Liver (tissue), 7 donors: ENCODE measurements at regions not wholly inside any gene's neighbourhood (a gene's known extent, or its start where the extent isn't known, plus 50 kb on each side); places are given as distances from the start of the nearest gene placed in this dataset.

ENCODE experiments used
- DNase-seq: peaks from one replicate; pipeline ENCODE4 v3.0.0-alpha.2; 2017; ENCODE audit warnings: low spot score
- H3K27ac ChIP-seq, 2 donors: one replicate each; pipeline ENCODE4 v1.7.0; 2013; ENCODE audit warnings: inconsistent platforms in 2 of 2, low read length in 2 of 2, control low read depth in 1 of 2, low read depth in 1 of 2, mild to moderate bottlenecking in 1 of 2
- H3K27me3 ChIP-seq, 4 donors: one replicate each; pipeline versions ENCODE4 v1.6.1 to v1.7.0; 2013; ENCODE audit warnings: low read length in 3 of 4, inconsistent platforms in 1 of 4, mild to moderate bottlenecking in 1 of 4, moderate library complexity in 1 of 4; ENCODE audit not compliant: control insufficient read depth in 4 of 4, insufficient read depth in 4 of 4
- H3K36me3 ChIP-seq, 4 donors: one replicate each; pipeline versions ENCODE4 v1.6.1 to v1.7.0; 2013; ENCODE audit warnings: low read length in 3 of 4, mild to moderate bottlenecking in 3 of 4, low read depth in 1 of 4, moderate library complexity in 1 of 4; ENCODE audit not compliant: control insufficient read depth in 4 of 4, insufficient read depth in 3 of 4
- H3K4me1 ChIP-seq, 4 donors: one replicate each; pipeline versions ENCODE4 v1.6.1 to v1.7.0; 2013; ENCODE audit warnings: low read length in 3 of 4, mild to moderate bottlenecking in 3 of 4, moderate library complexity in 1 of 4; ENCODE audit not compliant: control insufficient read depth in 4 of 4, insufficient read depth in 4 of 4
- H3K4me3 ChIP-seq, 3 donors: one replicate each; pipeline versions ENCODE4 v1.6.1 to v1.7.0; 2013; ENCODE audit warnings: low read length in 3 of 3, control low read depth in 1 of 3, low read depth in 1 of 3, mild to moderate bottlenecking in 1 of 3
- H3K9ac ChIP-seq, 2 donors: one replicate each; pipeline ENCODE4 v1.7.0; 2013; ENCODE audit warnings: low read length in 2 of 2, mild to moderate bottlenecking in 2 of 2, moderate library complexity in 2 of 2, control low read depth in 1 of 2, low read depth in 1 of 2
- H3K9me3 ChIP-seq, 4 donors: one replicate each; pipeline versions ENCODE4 v1.6.1 to v1.7.0; 2013; ENCODE audit warnings: low read length in 3 of 4; ENCODE audit not compliant: control insufficient read depth in 4 of 4
- EGR1 ChIP-seq, 2 donors: IDR thresholded peaks; 2 replicates each; pipeline ENCODE4 v1.6.1; 2016 to 2018; ENCODE audit warnings: antibody characterized with exemption in 2 of 2, low read depth in 2 of 2
- FOXA1 ChIP-seq: IDR thresholded peaks from 2 replicates; pipeline ENCODE4 v1.6.1; 2016; ENCODE audit warnings: antibody characterized with exemption
- FOXA2 ChIP-seq: IDR thresholded peaks from 2 replicates; pipeline ENCODE4 v1.6.1; 2016; ENCODE audit warnings: antibody characterized with exemption
- GABPA ChIP-seq, 2 donors: IDR thresholded peaks in 1 of 2; conservative IDR thresholded peaks in 1 of 2; 2 replicates each; pipeline ENCODE4 v1.6.1; 2016; ENCODE audit warnings: antibody characterized with exemption in 2 of 2, mild to moderate bottlenecking in 1 of 2, moderate library complexity in 1 of 2
- HNF4A ChIP-seq, 2 donors: conservative IDR thresholded peaks; 2 replicates each; pipeline ENCODE4 v1.6.1; 2016; ENCODE audit warnings: antibody characterized with exemption in 2 of 2, mild to moderate bottlenecking in 2 of 2
- HNF4G ChIP-seq: IDR thresholded peaks from 2 replicates; pipeline ENCODE4 v1.6.1; 2016; ENCODE audit warnings: antibody characterized with exemption
- JUND ChIP-seq, 2 donors: IDR thresholded peaks; 2 replicates each; pipeline ENCODE4 v1.6.1; 2016; ENCODE audit warnings: antibody characterized with exemption in 2 of 2
- NR2F2 ChIP-seq: IDR thresholded peaks from 2 replicates; pipeline ENCODE4 v1.6.1; 2016; ENCODE audit warnings: antibody characterized with exemption
- RAD21 ChIP-seq, 2 donors: IDR thresholded peaks; 2 replicates each; pipeline ENCODE4 v1.6.1; 2016; ENCODE audit warnings: antibody characterized with exemption in 2 of 2, mild to moderate bottlenecking in 2 of 2
- SP1 ChIP-seq: IDR thresholded peaks from 2 replicates; pipeline ENCODE4 v1.6.1; 2018; ENCODE audit warnings: antibody characterized with exemption, mild to moderate bottlenecking
- TAF1 ChIP-seq: conservative IDR thresholded peaks from 2 replicates; pipeline ENCODE4 v1.6.1; 2016; ENCODE audit warnings: antibody characterized with exemption, mild to moderate bottlenecking
- YY1 ChIP-seq: IDR thresholded peaks from 2 replicates; pipeline ENCODE4 v1.6.1; 2016; ENCODE audit warnings: antibody characterized with exemption, mild to moderate bottlenecking
- WGBS: extraction: QIAGEN DNeasy Blood & Tissue Kit; methylation state at CpG from one replicate; pipeline ENCODE4 v1.1.7; 2013; 5-methylcytosine and 5-hydroxymethylcytosine counted together
- TF ChIP-seq, protein P1 (sequence below): IDR thresholded peaks from 2 replicates; pipeline ENCODE4 v1.6.1; 2016; ENCODE audit warnings: antibody characterized with exemption
- TF ChIP-seq, protein P2 (sequence below): IDR thresholded peaks from 2 replicates; pipeline ENCODE4 v1.6.1; 2016; ENCODE audit warnings: antibody characterized with exemption
- TF ChIP-seq, protein P3 (sequence below): IDR thresholded peaks from 2 replicates; pipeline ENCODE4 v1.6.1; 2016; ENCODE audit warnings: antibody characterized with exemption, mild to moderate bottlenecking
- TF ChIP-seq, protein P4 (sequence below): IDR thresholded peaks from 2 replicates; pipeline ENCODE4 v1.6.1; 2016; ENCODE audit warnings: antibody characterized with exemption
- donor health status: healthy.
- donor health status: healthy.
- donor health status: healthy.
- donor health status: healthy.

DNA sequence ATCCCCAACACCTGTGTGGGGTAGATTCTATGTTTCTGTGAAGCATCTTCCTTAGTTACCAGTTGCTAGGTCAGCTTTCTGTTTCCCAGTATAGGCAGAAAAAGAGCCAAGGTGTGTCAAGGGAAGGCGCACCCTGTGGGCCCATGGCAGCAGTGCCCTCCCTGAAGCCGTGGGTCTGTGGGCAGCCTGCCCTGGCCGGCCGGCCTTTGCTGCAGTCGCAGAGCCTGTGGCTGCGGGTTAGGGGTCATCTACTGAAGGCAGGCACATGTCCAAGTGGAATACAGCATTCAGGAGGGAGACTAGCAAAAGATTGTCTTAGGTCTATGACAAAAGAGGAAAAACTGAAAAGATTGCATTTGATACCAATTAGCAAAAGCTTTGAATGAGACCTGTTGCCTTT lies 214.0 kb downstream of the IRS2 start:
- Histone ChIP-seq H3K36me3 (no peaks in the 10 kb centered on the region), H3K27me3 (no peaks in the 10 kb centered on the region), H3K4me1 (peaks cover 4 to 18% (median 11%) of the 10 kb centered on the region in 4 donors), H3K9me3 (no peaks in the 10 kb centered on the region), H3K27ac (no peak overlapping the region), H3K9ac (no peak overlapping the region), H3K4me3 (no peak overlapping the region)
- TF ChIP-seq RAD21 (IDR thresholded peaks at IDR 0.05) = peak in 1 of 2 donors; percentile 30
- no peak for TF ChIP-seq FOXA1
- no peak for DNase-seq
- 45% methylated on average over 6 of the region's 6 CpGs for WGBS

DNA sequence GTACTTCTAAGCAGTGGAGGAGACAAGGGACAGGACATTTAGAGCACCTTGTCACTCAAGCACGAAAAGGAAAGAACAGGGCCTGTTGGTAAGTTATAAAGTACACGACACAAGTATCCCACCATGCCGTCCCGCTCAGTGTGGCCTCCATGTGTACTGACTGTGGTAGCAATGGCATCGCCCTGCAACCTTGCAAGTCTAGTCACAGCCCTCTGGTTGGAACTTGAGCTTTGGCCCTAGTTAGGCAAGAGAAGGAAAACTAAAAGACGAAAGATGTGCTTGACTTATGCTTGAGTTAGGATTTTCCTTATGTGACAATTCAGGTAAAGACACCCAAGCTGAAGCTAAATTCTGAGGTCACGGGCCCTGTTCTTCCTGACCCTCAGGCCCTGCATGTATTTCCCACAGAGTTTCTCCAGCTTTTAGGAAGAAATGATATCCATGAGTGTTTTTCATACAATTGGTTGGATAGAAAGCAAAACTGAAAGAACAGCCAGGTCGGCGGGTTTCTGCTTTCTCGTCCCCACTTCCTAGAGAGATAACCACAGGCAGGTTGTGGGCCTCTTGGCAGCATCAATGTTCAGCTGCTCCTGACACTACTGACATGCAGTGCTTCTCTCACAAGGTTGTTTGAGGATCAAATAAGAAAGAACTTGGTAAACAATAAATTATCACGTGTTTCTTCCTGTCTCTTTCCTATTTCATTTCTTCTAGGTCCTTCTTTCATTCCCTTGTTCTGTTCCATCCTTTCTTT lies 216.2 kb downstream of the IRS2 start:
- no peaks in the 10 kb centered on the region for H3K27me3 ChIP-seq
- 61% methylated on average over 11 of the region's 11 CpGs for WGBS
- no peaks in the 10 kb centered on the region for H3K9me3 ChIP-seq
- peaks cover 4 to 18% (median 11%) of the 10 kb centered on the region in 4 donors for H3K4me1 ChIP-seq
- no peak for DNase-seq
- no peaks in the 10 kb centered on the region for H3K36me3 ChIP-seq
- H3K27ac ChIP-seq = peak overlapping the region; percentile 35 to 36
- no peak overlapping the region for H3K9ac ChIP-seq
- TF ChIP-seq, protein P1, sequence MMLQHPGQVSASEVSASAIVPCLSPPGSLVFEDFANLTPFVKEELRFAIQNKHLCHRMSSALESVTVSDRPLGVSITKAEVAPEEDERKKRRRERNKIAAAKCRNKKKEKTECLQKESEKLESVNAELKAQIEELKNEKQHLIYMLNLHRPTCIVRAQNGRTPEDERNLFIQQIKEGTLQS = no peak
- TF ChIP-seq, protein P2, sequence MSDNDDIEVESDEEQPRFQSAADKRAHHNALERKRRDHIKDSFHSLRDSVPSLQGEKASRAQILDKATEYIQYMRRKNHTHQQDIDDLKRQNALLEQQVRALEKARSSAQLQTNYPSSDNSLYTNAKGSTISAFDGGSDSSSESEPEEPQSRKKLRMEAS = peak; percentile 17
- TF ChIP-seq, protein P3, sequence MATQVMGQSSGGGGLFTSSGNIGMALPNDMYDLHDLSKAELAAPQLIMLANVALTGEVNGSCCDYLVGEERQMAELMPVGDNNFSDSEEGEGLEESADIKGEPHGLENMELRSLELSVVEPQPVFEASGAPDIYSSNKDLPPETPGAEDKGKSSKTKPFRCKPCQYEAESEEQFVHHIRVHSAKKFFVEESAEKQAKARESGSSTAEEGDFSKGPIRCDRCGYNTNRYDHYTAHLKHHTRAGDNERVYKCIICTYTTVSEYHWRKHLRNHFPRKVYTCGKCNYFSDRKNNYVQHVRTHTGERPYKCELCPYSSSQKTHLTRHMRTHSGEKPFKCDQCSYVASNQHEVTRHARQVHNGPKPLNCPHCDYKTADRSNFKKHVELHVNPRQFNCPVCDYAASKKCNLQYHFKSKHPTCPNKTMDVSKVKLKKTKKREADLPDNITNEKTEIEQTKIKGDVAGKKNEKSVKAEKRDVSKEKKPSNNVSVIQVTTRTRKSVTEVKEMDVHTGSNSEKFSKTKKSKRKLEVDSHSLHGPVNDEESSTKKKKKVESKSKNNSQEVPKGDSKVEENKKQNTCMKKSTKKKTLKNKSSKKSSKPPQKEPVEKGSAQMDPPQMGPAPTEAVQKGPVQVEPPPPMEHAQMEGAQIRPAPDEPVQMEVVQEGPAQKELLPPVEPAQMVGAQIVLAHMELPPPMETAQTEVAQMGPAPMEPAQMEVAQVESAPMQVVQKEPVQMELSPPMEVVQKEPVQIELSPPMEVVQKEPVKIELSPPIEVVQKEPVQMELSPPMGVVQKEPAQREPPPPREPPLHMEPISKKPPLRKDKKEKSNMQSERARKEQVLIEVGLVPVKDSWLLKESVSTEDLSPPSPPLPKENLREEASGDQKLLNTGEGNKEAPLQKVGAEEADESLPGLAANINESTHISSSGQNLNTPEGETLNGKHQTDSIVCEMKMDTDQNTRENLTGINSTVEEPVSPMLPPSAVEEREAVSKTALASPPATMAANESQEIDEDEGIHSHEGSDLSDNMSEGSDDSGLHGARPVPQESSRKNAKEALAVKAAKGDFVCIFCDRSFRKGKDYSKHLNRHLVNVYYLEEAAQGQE = no peak
- peak; percentile 36 to 43 for TF ChIP-seq HNF4A (conservative IDR thresholded peaks at IDR 0.05)
- no peak overlapping the region for H3K4me3 ChIP-seq

DNA sequence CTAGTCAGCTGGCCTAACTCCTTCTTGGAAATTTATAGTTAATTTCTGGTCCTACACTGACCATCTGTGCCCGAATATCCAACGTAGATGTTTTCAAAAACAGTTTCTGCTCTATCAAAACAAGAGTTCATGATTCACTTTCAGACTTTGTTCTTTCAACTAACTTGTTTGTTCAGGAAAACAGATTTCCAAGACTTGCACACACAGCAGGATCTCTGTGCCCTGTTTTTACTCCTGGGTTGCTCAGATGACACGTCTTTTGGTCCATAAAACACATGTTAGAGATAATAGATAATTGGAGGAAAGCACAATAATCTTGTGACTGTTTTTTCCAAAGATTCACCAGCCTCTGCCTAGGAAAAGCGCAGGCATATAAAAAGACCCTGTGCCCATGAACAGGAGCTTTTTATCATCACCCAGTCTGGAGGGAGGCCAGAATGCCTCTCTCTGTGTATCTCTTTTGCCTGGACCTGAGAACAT lies 218.0 kb downstream of the IRS2 start:
- no peak overlapping the region for H3K4me3 ChIP-seq
- peak overlapping the region in 1 of 2 donors; percentile 21 for H3K9ac ChIP-seq
- H3K27ac ChIP-seq = peak overlapping the region; percentile 80 to 85
- H3K4me1 ChIP-seq = peaks cover 4 to 18% (median 11%) of the 10 kb centered on the region in 4 donors
- no peaks in the 10 kb centered on the region for H3K36me3 ChIP-seq
- no peaks in the 10 kb centered on the region for H3K27me3 ChIP-seq
- DNase-seq = no peak
- 27% methylated on average over 4 of the region's 4 CpGs for WGBS
- H3K9me3 ChIP-seq = no peaks in the 10 kb centered on the region
- TF ChIP-seq NR2F2 (no peak), TAF1 (peak; percentile 11), HNF4G (peak; percentile 63), HNF4A (conservative IDR thresholded peaks at IDR 0.05) (peak; percentile 91 to 93), GABPA (IDR thresholded peaks at IDR 0.05 in 1 of 2, conservative IDR thresholded peaks at IDR 0.05 in 1 of 2) (peak in 1 of 2 donors; percentile 23), RAD21 (IDR thresholded peaks at IDR 0.05) (peak; percentile 69 to 70), EGR1 (IDR thresholded peaks at IDR 0.05; ENCODE audit: low read depth in 2 of 2) (peak in 1 of 2 donors; percentile 26), SP1 (peak; percentile 82), YY1 (peak; percentile 70), JUND (IDR thresholded peaks at IDR 0.05) (peak; percentile 66 to 90), FOXA2 (peak; percentile 65)
- TF ChIP-seq, protein P3 = peak; percentile 61
- TF ChIP-seq, protein P1 = peak; percentile 25
- TF ChIP-seq, protein P2 = peak; percentile 48
- TF ChIP-seq, protein P4, sequence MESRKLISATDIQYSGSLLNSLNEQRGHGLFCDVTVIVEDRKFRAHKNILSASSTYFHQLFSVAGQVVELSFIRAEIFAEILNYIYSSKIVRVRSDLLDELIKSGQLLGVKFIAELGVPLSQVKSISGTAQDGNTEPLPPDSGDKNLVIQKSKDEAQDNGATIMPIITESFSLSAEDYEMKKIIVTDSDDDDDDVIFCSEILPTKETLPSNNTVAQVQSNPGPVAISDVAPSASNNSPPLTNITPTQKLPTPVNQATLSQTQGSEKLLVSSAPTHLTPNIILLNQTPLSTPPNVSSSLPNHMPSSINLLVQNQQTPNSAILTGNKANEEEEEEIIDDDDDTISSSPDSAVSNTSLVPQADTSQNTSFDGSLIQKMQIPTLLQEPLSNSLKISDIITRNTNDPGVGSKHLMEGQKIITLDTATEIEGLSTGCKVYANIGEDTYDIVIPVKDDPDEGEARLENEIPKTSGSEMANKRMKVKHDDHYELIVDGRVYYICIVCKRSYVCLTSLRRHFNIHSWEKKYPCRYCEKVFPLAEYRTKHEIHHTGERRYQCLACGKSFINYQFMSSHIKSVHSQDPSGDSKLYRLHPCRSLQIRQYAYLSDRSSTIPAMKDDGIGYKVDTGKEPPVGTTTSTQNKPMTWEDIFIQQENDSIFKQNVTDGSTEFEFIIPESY = peak; percentile 78
